Lung (tissue), 11 donors: ENCODE measurements at regions not wholly inside any gene's neighbourhood (a gene's known extent, or its start where the extent isn't known, plus 50 kb on each side); places are given as distances from the start of the nearest gene placed in this dataset.
"Not testable (repeated sequence)": the region's sequence is repeated elsewhere in the genome, so short reads cannot be mapped to it uniquely, and the experiment has no call there.

Experiments used
- ATAC-seq: fragments of 200-7000 bp; cut with Tn5 transposase; one replicate; pipeline ENCODE4 v1.9.1; 2020; ENCODE audit warnings: moderate number of reproducible peaks; ENCODE audit not compliant: insufficient read depth, low FRiP score
- DNase-seq, 3 donors: peaks; one replicate each; pipeline ENCODE4 v3.0.0-alpha.2; 2013 to 2017
- H3K27ac ChIP-seq, 2 donors: one replicate each; pipeline ENCODE4 v1.5.1; 2013; ENCODE audit warnings: mild to moderate bottlenecking in 2 of 2, moderate library complexity in 2 of 2, control low read depth in 1 of 2, inconsistent platforms in 1 of 2, low read depth in 1 of 2, low read length in 1 of 2
- H3K27me3 ChIP-seq, 3 donors: one replicate each; pipeline ENCODE4 v1.5.1; 2013; ENCODE audit warnings: low read length in 2 of 3; ENCODE audit not compliant: control insufficient read depth in 3 of 3, insufficient read depth in 3 of 3
- H3K36me3 ChIP-seq, 4 donors: one replicate each; pipeline ENCODE4 v1.5.1; 2013; ENCODE audit warnings: low read length in 4 of 4, mild to moderate bottlenecking in 1 of 4, moderate library complexity in 1 of 4; ENCODE audit not compliant: control insufficient read depth in 4 of 4, insufficient read depth in 4 of 4
- H3K4me1 ChIP-seq, 5 donors: one replicate each; pipeline ENCODE4 v1.5.1; 2013; ENCODE audit warnings: low read length in 5 of 5, mild to moderate bottlenecking in 2 of 5, moderate library complexity in 1 of 5; ENCODE audit not compliant: control insufficient read depth in 5 of 5, insufficient read depth in 5 of 5
- H3K4me3 ChIP-seq: one replicate; pipeline ENCODE4 v1.5.1; 2013; ENCODE audit warnings: mild to moderate bottlenecking, control low read depth, moderate library complexity
- H3K9ac ChIP-seq, 2 donors: one replicate each; pipeline ENCODE4 v1.5.1; 2013; ENCODE audit warnings: low read length in 2 of 2, control low read depth in 1 of 2; ENCODE audit not compliant: insufficient read depth in 1 of 2
- H3K9me3 ChIP-seq, 4 donors: one replicate each; pipeline ENCODE4 v1.5.1; 2013; ENCODE audit warnings: low read length in 3 of 4, mild to moderate bottlenecking in 1 of 4, moderate library complexity in 1 of 4; ENCODE audit not compliant: control insufficient read depth in 4 of 4, insufficient read depth in 3 of 4
- CTCF ChIP-seq: IDR thresholded peaks from 2 replicates; pipeline ENCODE4 v1.5.1; 2012; ENCODE audit warnings: mild to moderate bottlenecking; ENCODE audit errors: control extremely low read depth, extremely low read depth
- WGBS, 2 donors: extraction: QIAGEN DNeasy Blood & Tissue Kit; methylation state at CpG; one replicate each; pipeline ENCODE4 v1.1.7; 2013; 5-methylcytosine and 5-hydroxymethylcytosine counted together
- donor health status: control.
- donor health status: control.
- donor health status: Bipolar disorder and iron deficiency.
- donor health status: healthy.
- donor health status: DM: yes; HTN: yes; CAD: no.

GRCh38 chr20:48523191-48523995 lies 304.4 kb downstream of the PREX1 start:
- 64 to 72% methylated on average over 6 of the region's 6 CpGs for WGBS, 2 donors
- peaks cover 0 to 6% (median 0%) of the 10 kb centered on the region in 3 donors for H3K27me3 ChIP-seq
- H3K36me3 ChIP-seq, result no peaks in the 10 kb centered on the region
- DNase-seq (peak; percentile 66 to 91 (median 84)), ATAC-seq (no peak)
- H3K27ac ChIP-seq, result no peak overlapping the region
- TF ChIP-seq CTCF, result no peak
- H3K4me3 ChIP-seq, result no peak overlapping the region
- H3K4me1 ChIP-seq, result no peaks in the 10 kb centered on the region
- peaks cover 0 to 2% (median 0%) of the 10 kb centered on the region in 4 donors for H3K9me3 ChIP-seq
- no peak overlapping the region for H3K9ac ChIP-seq

GRCh38 chr20:48521121-48521520 lies 306.7 kb downstream of the PREX1 start:
- H3K4me1 ChIP-seq, result no peaks in the 10 kb centered on the region
- H3K9ac ChIP-seq, result no peak overlapping the region
- 74 to 83% methylated on average over 5 of the region's 5 CpGs for WGBS, 2 donors
- H3K27me3 ChIP-seq, result peaks cover 0 to 3% (median 0%) of the 10 kb centered on the region in 3 donors
- H3K27ac ChIP-seq, result no peak overlapping the region
- no peak for TF ChIP-seq CTCF
- DNase-seq, result no peak
- no peak overlapping the region for H3K4me3 ChIP-seq
- H3K36me3 ChIP-seq, result no peaks in the 10 kb centered on the region
- H3K9me3 ChIP-seq, result no peaks in the 10 kb centered on the region
- ATAC-seq, result no peak

- 51 to 55% methylated on average over 11 of the region's 11 CpGs for WGBS, 2 donors
- not testable (repeated sequence) for ATAC-seq, H3K27me3 ChIP-seq, H3K36me3 ChIP-seq, H3K4me1 ChIP-seq, H3K9me3 ChIP-seq, H3K4me3 ChIP-seq, H3K27ac ChIP-seq, H3K9ac ChIP-seq
- DNase-seq, result peak; percentile 24 to 45 (median 27)
These were observed 311.6 kb downstream of the PREX1 start for GRCh38 chr20:48516196-48516595.

GRCh38 chr20:48514577-48514976 lies 313.2 kb downstream of the PREX1 start:
- not testable (repeated sequence) for H3K36me3 ChIP-seq, H3K27ac ChIP-seq, DNase-seq, H3K4me3 ChIP-seq, H3K9ac ChIP-seq, ATAC-seq, H3K4me1 ChIP-seq, H3K9me3 ChIP-seq, H3K27me3 ChIP-seq
- WGBS, 2 donors, result 78 to 89% methylated on average over 5 to 10 of the region's 12 CpGs

GRCh38 chr20:48512539-48512938 lies 315.3 kb downstream of the PREX1 start:
- H3K4me3 ChIP-seq, DNase-seq: not testable (repeated sequence)
- 81 to 94% methylated on average over 9 to 15 of the region's 16 CpGs for WGBS, 2 donors

GRCh38 chr20:48505066-48505465 lies 322.7 kb downstream of the PREX1 start:
- 78 to 84% methylated on average over 10 to 12 of the region's 12 CpGs for WGBS, 2 donors
- not testable (repeated sequence) for H3K27ac ChIP-seq, H3K9me3 ChIP-seq, H3K9ac ChIP-seq, DNase-seq, ATAC-seq, H3K4me3 ChIP-seq, H3K27me3 ChIP-seq, H3K4me1 ChIP-seq, H3K36me3 ChIP-seq

More at GRCh38 chr20:48512539-48512938, 315.3 kb downstream of the PREX1 start:
- H3K27me3 ChIP-seq, H3K36me3 ChIP-seq, H3K27ac ChIP-seq, ATAC-seq, H3K9me3 ChIP-seq, H3K4me1 ChIP-seq, H3K9ac ChIP-seq: not testable (repeated sequence)
